GM18517 (cell line): ENCODE measurements at regions not wholly inside any gene's neighbourhood (a gene's known extent, or its start where the extent isn't known, plus 50 kb on each side); places are given as distances from the start of the nearest gene placed in this dataset.
"Not testable (repeated sequence)": the region's sequence is repeated elsewhere in the genome, so short reads cannot be mapped to it uniquely, and the experiment has no call there.

ENCODE experiments used
- ATAC-seq: cut with Tn5 transposase; IDR thresholded peaks from one replicate; pipeline ENCODE4 v1.9.1; 2021; ENCODE audit warnings: mild to moderate bottlenecking, moderate library complexity; ENCODE audit not compliant: unreplicated experiment

DNA sequence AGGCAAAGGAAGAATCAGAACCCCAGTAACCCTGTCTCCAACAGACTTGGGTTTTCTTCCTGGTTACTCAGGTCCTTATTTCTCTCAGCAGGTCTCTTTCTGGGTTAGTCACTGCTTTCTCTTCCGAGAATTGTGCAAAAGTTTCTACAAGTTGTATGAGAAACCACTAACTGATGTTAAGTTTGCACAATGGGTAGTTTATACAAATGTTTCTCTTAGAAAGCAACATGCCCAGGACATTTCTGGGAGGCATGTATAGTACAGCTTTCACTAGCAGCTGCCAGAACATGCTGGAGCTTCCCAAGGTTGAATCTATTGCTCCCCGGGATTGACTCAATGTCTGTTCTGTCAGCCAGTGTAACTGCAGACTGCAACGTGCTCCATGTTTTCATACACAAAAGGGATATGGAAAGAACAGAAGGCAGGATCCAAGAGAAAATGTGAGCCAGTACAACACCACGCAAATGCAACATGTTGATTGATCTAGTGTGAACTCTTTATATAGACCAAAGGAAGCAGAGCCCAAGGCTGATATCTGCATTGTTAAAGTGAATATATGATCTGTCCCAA is 887.8 kb downstream of the MCTP2 start:
- no peak for ATAC-seq

DNA sequence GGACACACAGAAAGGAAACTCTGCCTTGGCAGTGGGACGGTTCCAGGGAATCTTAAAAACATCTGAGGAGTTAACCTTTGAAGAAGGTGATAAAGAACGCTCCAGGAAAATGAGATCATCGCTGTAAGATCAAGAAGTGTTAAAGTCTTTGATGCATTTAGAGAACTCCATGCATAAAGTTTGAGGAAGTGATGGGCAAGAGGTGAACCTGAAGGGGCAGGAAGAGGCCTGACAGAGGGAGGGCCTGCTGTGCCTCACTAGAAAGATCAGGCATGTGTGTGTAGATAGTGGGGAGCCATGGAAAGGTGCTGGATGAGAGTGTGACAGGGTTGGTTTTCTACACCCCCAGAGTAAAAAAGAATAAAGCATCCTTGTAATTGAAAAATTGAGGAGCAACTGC is 889.2 kb downstream of the MCTP2 start:
- no peak for ATAC-seq

GRCh38 chr15:95121191-95121590 is 889.8 kb downstream of the MCTP2 start:
- no peak for ATAC-seq

DNA sequence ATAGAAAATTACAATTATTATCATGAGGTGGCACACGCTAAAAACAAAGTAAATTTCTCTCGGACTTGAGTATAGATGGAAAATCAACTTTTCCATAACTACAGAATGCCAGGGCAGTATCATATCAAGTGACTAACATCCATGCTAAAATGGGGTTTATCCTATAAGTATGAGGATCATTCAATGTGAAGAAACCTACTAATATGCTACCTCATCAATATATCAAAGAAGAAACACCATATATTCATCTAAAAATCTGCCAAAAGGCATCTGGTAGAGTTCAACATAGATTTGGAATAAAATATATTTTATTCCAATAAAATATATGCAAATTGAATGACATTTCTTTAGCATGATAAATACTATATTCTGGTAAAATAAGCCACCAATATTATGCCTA is 894.4 kb downstream of the MCTP2 start:
- no peak for ATAC-seq

- no peak for ATAC-seq
Measured at GRCh38 chr15:95127356-95127755, 896.0 kb downstream of the MCTP2 start.

DNA sequence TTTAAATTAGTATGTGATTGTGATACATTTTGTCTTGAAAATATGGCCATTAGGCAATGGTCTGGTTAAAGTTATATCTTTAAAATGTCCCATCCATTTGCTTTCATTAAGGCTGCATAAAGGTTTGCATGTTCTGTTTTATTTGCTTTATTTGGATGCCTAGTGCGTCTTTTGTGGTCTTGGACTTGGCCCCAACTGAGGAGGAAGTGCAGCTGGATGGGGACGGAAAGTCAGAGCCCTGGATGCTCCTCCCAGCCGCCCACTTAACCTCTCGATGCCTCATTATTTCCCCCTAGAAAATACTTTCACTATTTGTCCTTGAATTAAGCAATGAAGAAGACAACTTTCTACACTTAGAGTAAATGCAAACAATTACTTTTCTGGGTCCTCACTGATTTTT is 898.2 kb downstream of the MCTP2 start:
- ATAC-seq = no peak

DNA sequence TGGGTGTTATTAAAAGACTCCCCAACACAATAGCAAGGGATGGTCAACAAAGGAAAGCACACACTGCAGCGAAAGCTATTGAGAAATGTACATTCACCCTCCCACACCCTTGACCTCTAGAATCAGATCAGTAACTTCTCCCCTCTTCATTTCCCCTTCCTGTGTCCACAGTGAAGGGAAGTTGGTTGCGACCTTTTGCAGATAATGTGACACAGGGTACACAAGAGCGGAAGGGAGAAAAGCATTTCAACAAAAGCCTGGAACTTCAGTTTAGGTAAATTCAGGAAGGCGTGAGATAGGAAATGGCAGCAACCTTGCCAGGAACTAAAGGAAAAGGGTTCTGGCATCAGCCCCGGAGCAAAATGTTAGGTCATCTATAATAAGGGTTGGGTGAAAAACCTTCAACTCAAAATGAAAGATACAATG is 899.8 kb downstream of the MCTP2 start:
- ATAC-seq = no peak

DNA sequence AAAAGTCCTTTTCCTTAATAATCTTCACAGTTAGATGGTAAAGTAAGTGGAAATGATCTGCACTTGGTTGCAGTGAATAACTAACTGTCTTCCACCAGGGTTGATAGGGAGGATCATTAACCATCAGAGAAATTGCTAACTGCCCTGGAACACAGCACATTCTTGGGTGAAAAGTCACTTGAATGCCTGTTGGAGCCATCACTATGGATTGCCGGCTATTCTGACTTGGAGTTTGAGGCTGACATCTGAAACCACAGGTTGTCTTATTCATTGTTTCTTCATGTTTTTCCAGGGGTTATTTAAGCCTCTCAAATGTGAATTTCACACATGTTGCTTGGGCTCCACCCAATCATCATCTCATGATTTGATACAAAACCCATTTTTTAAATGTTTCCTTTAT is 901.4 kb downstream of the MCTP2 start:
- ATAC-seq = no peak

DNA sequence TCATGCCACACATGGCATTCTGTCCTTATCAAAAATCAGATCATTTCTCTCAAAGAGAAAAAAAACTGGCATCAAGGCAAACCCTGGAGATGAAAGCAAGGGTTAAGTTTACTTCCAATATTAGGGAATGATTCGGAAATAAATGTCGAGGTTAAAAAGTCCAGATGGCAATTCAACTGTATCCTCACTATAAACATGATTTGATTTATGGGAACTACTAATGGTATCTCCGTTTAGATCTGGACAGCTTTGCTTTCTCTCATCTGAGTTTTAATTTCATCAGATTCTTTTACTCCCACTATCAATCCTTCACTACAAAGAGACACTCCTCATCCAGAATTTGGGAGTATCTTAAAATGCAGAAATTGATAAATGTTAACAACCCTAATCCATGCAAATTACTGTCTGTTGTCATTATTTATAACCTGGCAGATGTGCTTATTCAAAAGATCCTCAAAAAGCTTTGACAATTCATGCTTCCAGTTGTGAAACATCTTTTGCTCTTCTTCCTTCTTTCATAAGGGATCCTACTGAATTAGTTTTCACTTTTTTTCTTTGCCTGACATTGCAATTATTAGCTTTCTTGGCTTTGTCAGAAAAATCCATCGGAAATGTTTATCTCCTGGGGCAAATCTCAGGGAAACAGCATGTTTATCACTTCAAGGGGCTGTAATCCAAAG is 903.2 kb downstream of the MCTP2 start:
- ATAC-seq = no peak

GRCh38 chr15:95138604-95139270 is 907.4 kb downstream of the MCTP2 start:
- ATAC-seq = no peak

DNA sequence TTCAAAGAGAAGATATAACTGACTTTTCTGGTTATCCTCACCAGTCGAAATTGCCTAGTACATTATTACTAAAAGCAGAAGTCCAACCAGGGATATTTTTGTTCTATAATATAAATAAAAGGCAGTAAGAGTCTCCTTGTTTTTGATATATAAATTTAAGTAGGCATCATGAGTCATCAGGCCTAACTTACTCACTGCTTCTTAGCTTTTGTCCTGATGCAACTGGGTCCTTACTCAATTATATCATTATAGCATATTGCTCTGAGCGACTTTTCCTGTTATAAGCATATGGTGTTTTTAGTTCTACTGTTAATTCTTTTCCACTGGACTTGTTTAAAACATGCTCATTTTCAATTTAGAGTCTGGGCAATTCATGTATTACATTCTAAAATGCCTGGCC is 910.1 kb downstream of the MCTP2 start:
- ATAC-seq = no peak

- ATAC-seq = no peak
Measured at GRCh38 chr15:95142531-95142930, 911.2 kb downstream of the MCTP2 start.

- ATAC-seq = no peak
Measured at GRCh38 chr15:95146481-95146880, 915.1 kb downstream of the MCTP2 start.

- ATAC-seq = no peak
Measured at GRCh38 chr15:95148183-95148582, 916.8 kb downstream of the MCTP2 start.

- no peak for ATAC-seq
Measured at GRCh38 chr15:95149036-95149435, 917.7 kb downstream of the MCTP2 start.

DNA sequence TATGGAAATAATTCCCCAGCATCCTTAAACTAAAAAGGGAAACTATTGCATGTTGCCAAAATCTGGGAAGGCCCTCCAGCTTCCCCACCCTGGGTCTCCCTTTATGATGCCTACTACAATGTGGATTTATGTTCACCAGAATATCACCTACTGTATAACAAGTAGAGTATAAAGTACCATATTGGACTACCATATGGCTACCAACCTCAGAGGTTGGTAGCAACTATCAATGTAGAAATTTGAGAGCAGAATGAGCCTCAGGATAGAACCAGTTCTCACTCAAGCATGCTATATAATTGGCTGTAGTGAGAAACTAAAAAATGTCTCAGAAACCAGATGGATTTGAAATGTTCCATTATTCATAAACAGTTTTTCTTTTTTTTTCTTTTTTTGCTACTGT is 918.4 kb downstream of the MCTP2 start:
- ATAC-seq = no peak

- ATAC-seq = no peak
Measured at GRCh38 chr15:95150466-95150865, 919.1 kb downstream of the MCTP2 start.

- no peak for ATAC-seq
Measured at GRCh38 chr15:95152741-95153140, 921.4 kb downstream of the MCTP2 start.

DNA sequence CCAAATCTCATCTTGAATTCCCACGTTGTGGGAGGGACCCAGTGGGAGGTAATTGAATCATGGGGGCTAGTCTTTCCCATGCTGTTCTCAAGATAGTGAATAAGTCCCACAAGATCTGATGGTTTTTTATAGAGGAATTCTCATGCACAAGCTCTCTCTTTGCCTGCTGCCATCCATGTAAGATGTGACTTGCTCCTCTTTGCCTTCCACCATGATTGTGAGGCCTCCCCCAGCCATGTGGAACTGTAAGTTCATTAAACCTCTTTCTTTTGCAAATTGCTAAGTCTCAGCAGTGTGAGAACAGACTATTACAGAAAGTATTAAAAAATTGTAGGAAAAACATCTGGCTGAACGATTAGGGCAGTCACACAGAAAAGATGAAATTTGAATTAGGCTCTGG is 921.8 kb downstream of the MCTP2 start:
- not testable (repeated sequence) for ATAC-seq

DNA sequence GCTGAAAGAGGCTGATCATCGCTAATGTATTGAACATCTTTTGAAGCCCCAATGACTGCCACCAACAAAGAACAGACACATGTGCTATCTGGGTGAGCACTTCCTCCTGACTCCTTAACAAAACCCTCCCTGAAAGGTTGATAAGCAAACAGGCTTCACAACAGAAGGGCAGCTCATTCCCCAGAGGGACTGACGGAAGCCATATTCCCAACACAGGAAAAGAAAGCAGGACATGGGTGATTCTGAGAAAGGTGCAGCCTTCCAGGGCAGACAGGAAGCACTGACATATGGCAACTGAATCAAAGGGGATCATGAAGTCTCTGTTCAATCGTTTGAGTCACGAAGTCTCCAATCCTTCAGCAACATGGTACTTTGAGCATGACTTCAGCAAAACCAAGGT is 929.0 kb downstream of the MCTP2 start:
- ATAC-seq = no peak

- ATAC-seq = no peak
Measured at GRCh38 chr15:95162069-95162468, 930.7 kb downstream of the MCTP2 start.

- ATAC-seq = no peak
Measured at GRCh38 chr15:95162531-95162930, 931.2 kb downstream of the MCTP2 start.
